ENCODE measurements at regions not wholly inside any gene's neighbourhood (a gene's known extent, or its start where the extent isn't known, plus 50 kb on each side); places are given as distances from the start of the nearest gene placed in this dataset.

- Histone ChIP-seq H3K9me3 (replicated peaks; ENCODE audit: insufficient read depth, low read length) (no peaks in the 10 kb centered on the region), H3K79me2 (ENCODE audit: low read length) (no peaks in the 10 kb centered on the region), H3F3A (ENCODE audit: insufficient read depth, low read length) (no peaks in the 10 kb centered on the region), H3K4me1 (ENCODE audit: low read length) (no peaks in the 10 kb centered on the region), H3K4me3 (ENCODE audit: low read length) (no peak overlapping the region), H3K4me2 (ENCODE audit: low read depth, low read length) (no peak overlapping the region), H4K20me1 (ENCODE audit: insufficient read depth, low read length) (no peaks in the 10 kb centered on the region), H3K9me2 (replicated peaks; ENCODE audit: insufficient read depth, low read length) (no peaks in the 10 kb centered on the region), H3K27ac (ENCODE audit: low read length) (no peak overlapping the region), H3K27me3 (replicated peaks; ENCODE audit: insufficient read depth, low read length) (no peaks in the 10 kb centered on the region), H2AFZ (ENCODE audit: low read length) (no peak overlapping the region), H3K9ac (ENCODE audit: low read length) (no peak overlapping the region), H3K36me3 (replicated peaks; ENCODE audit: insufficient read depth, low read length) (no peaks in the 10 kb centered on the region)
- no peak for DNase-seq
- TF ChIP-seq, protein P1, sequence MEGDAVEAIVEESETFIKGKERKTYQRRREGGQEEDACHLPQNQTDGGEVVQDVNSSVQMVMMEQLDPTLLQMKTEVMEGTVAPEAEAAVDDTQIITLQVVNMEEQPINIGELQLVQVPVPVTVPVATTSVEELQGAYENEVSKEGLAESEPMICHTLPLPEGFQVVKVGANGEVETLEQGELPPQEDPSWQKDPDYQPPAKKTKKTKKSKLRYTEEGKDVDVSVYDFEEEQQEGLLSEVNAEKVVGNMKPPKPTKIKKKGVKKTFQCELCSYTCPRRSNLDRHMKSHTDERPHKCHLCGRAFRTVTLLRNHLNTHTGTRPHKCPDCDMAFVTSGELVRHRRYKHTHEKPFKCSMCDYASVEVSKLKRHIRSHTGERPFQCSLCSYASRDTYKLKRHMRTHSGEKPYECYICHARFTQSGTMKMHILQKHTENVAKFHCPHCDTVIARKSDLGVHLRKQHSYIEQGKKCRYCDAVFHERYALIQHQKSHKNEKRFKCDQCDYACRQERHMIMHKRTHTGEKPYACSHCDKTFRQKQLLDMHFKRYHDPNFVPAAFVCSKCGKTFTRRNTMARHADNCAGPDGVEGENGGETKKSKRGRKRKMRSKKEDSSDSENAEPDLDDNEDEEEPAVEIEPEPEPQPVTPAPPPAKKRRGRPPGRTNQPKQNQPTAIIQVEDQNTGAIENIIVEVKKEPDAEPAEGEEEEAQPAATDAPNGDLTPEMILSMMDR (IDR thresholded peaks at IDR 0.05; ENCODE audit: low read length), result no peak
- no peak for TF ChIP-seq EZH2 (optimal IDR thresholded peaks at IDR 0.05; ENCODE audit: low read depth, low read length)
- no peak for TF ChIP-seq EZH2phosphoT487 (IDR thresholded peaks at IDR 0.05; ENCODE audit: low read length)
Measured at GRCh38 chr5:82387819-82388166, 109.6 kb upstream of the RPS23 start.

DNA sequence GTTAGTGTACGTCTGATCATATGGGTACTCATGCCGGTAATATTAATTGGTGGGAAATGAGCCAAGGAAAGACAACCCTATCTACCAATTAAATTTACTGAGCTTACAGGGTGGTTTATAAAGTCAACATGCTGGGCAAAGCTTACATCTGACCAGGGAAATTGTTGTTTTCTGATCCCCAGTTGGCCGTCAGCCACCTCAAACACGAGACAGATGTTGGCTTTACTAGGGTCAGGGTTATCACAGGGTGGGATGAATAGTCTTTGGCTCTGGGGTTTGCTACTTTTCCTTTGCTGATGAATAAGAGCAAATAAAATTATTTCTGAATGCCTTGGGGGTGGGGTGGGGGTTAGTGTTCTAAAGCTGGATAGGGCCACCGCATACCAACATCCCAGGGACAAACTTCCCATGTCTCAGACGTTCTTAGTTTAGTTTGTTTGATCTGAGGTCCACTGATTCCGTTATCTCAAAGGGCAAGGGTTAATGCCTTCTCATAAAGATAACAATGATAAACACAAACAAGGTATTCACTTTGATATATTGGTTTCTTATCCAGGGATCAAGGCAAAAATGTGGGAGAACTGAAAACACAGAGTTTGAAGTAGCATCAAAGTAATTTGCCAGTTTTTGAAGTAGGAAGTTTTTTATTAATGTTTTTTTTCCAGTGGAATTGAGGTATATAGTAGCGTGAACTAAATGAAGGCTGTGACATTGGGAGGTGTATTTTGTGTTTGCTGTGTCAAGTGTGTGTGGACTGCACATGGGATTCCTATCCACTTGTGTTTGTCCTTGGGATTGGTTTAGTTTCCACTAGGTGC lies 109.1 kb upstream of the RPS23 start:
- TF ChIP-seq, protein P1 (IDR thresholded peaks at IDR 0.05; ENCODE audit: low read length), result no peak
- TF ChIP-seq EZH2phosphoT487 (IDR thresholded peaks at IDR 0.05; ENCODE audit: low read length) (no peak), EZH2 (optimal IDR thresholded peaks at IDR 0.05; ENCODE audit: low read depth, low read length) (no peak)
- no peak overlapping the region for H3K27ac ChIP-seq (ENCODE audit: low read length)
- H3K9ac ChIP-seq (ENCODE audit: low read length), result no peak overlapping the region
- no peaks in the 10 kb centered on the region for H3K4me1 ChIP-seq (ENCODE audit: low read length)
- no peak overlapping the region for H2AFZ ChIP-seq (ENCODE audit: low read length)
- no peaks in the 10 kb centered on the region for H3K36me3 ChIP-seq (replicated peaks; ENCODE audit: insufficient read depth, low read length)
- no peaks in the 10 kb centered on the region for H3K9me2 ChIP-seq (replicated peaks; ENCODE audit: insufficient read depth, low read length)
- no peak overlapping the region for H3K4me3 ChIP-seq (ENCODE audit: low read length)
- no peaks in the 10 kb centered on the region for H4K20me1 ChIP-seq (ENCODE audit: insufficient read depth, low read length)
- H3K79me2 ChIP-seq (ENCODE audit: low read length), result no peaks in the 10 kb centered on the region
- DNase-seq, result no peak
- H3K27me3 ChIP-seq (replicated peaks; ENCODE audit: insufficient read depth, low read length), result no peaks in the 10 kb centered on the region
- no peaks in the 10 kb centered on the region for H3K9me3 ChIP-seq (replicated peaks; ENCODE audit: insufficient read depth, low read length)
- no peaks in the 10 kb centered on the region for H3F3A ChIP-seq (ENCODE audit: insufficient read depth, low read length)
- no peak overlapping the region for H3K4me2 ChIP-seq (ENCODE audit: low read depth, low read length)

DNA sequence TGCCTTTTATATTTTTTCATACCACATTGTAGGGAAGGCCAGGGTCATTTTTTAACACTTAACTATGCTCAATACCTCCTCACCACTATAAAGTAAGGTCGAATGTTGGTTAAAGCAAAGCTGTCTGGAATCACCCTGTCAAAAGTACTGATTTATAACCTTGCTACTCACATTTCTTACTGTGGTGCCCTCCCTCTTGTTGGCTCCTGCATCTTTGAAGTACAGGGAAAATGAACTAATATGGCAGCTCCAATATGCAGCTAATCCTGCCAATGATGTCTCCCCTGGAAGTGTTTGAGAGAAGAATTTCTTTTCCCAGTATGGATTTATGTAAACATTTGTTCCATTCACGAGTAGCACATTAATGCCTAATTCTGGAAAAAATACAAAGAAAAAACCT lies 108.4 kb upstream of the RPS23 start:
- H3K36me3 ChIP-seq (replicated peaks; ENCODE audit: insufficient read depth, low read length), result no peaks in the 10 kb centered on the region
- no peak overlapping the region for H3K4me3 ChIP-seq (ENCODE audit: low read length)
- no peak overlapping the region for H2AFZ ChIP-seq (ENCODE audit: low read length)
- DNase-seq, result no peak
- H3K4me1 ChIP-seq (ENCODE audit: low read length), result no peaks in the 10 kb centered on the region
- H3K9me3 ChIP-seq (replicated peaks; ENCODE audit: insufficient read depth, low read length), result no peaks in the 10 kb centered on the region
- H4K20me1 ChIP-seq (ENCODE audit: insufficient read depth, low read length), result no peaks in the 10 kb centered on the region
- no peak overlapping the region for H3K4me2 ChIP-seq (ENCODE audit: low read depth, low read length)
- H3F3A ChIP-seq (ENCODE audit: insufficient read depth, low read length), result no peaks in the 10 kb centered on the region
- no peak overlapping the region for H3K9ac ChIP-seq (ENCODE audit: low read length)
- TF ChIP-seq EZH2phosphoT487 (IDR thresholded peaks at IDR 0.05; ENCODE audit: low read length) (no peak), EZH2 (optimal IDR thresholded peaks at IDR 0.05; ENCODE audit: low read depth, low read length) (no peak)
- TF ChIP-seq, protein P1 (IDR thresholded peaks at IDR 0.05; ENCODE audit: low read length), result no peak
- H3K27me3 ChIP-seq (replicated peaks; ENCODE audit: insufficient read depth, low read length), result no peaks in the 10 kb centered on the region
- no peaks in the 10 kb centered on the region for H3K9me2 ChIP-seq (replicated peaks; ENCODE audit: insufficient read depth, low read length)
- H3K27ac ChIP-seq (ENCODE audit: low read length), result no peak overlapping the region
- no peaks in the 10 kb centered on the region for H3K79me2 ChIP-seq (ENCODE audit: low read length)

Data from MM.1S (cell line).